Body of pancreas (tissue), 4 donors: ENCODE measurements at regions not wholly inside any gene's neighbourhood (a gene's known extent, or its start where the extent isn't known, plus 50 kb on each side); places are given as distances from the start of the nearest gene placed in this dataset.

ENCODE experiments used
- ATAC-seq: fragments of 150-250 bp; one replicate; pipeline ENCODE4 v1.9.1; 2016
- DNase-seq, 4 donors: peaks; one replicate each; pipeline ENCODE4 v3.0.0-alpha.2; 2019
- H3K27ac ChIP-seq, 4 donors: fragments of 200-600 bp; sonication (generic); 1 replicate in 3 of 4; 2 replicates in 1 of 4; pipeline versions ENCODE4 v1.5.1 to v1.6.1; 2016 to 2019; ENCODE audit warnings: mild to moderate bottlenecking in 1 of 4, mixed read lengths in 1 of 4, moderate library complexity in 1 of 4
- H3K27me3 ChIP-seq, 2 donors: fragments of 200-600 bp; sonication (generic); one replicate each; pipeline ENCODE4 v1.6.0; 2016; ENCODE audit warnings: mild to moderate bottlenecking in 1 of 2
- H3K36me3 ChIP-seq, 2 donors: fragments of 200-600 bp; sonication (generic); replicated peaks in 1 of 2; 2 replicates each; pipeline ENCODE4 v1.5.1; 2016; ENCODE audit warnings: low read depth in 2 of 2; ENCODE audit not compliant: insufficient read depth in 1 of 2
- H3K4me1 ChIP-seq: fragments of 200-600 bp; sonication (generic); one replicate; pipeline ENCODE4 v1.6.0; 2016
- H3K4me3 ChIP-seq, 2 donors: fragments of 200-600 bp; sonication (generic); 1 replicate in 1 of 2; 2 replicates in 1 of 2; pipeline ENCODE4 v1.5.1; 2016 to 2019
- H3K9me3 ChIP-seq, 3 donors: fragments of 200-600 bp; sonication (generic); 1 replicate in 2 of 3; 2 replicates in 1 of 3; pipeline ENCODE4 v1.5.1; 2016
- CTCF ChIP-seq, 7 experiments: fragments of 450-650 bp in 4 of 7; fragments of 200-600 bp in 3 of 7; sonication (generic) in 3 of 7; IDR thresholded peaks; one replicate each; pipeline ENCODE4 v1.5.1; 2016 to 2019; ENCODE audit warnings: antibody characterized with exemption in 7 of 7
- POLR2A ChIP-seq, 3 donors: fragments of 450-650 bp; IDR thresholded peaks; one replicate each; pipeline ENCODE4 v1.6.1; 2016; ENCODE audit warnings: antibody characterized with exemption in 3 of 3, mild to moderate bottlenecking in 2 of 3
- WGBS, 2 donors: methylation state at CpG; one replicate each; pipeline ENCODE4 v1.1.5; 2017; 5-methylcytosine and 5-hydroxymethylcytosine counted together
- intact Hi-C: fragments of 100-400 bp; cut with DNase I; formaldehyde crosslinking; loops from one replicate; pipeline ENCODE4 v1.15.1; 2023

- intact Hi-C loops: no loop called here
- DNase-seq (peak in 2 of 4 donors; percentile 10 to 34), ATAC-seq (no peak)
- Histone ChIP-seq H3K27me3 (no peaks in the 10 kb centered on the region), H3K36me3 (no peaks in the 10 kb centered on the region), H3K27ac (no peak overlapping the region), H3K9me3 (no peaks in the 10 kb centered on the region), H3K4me1 (peaks cover 7% of the 10 kb centered on the region), H3K4me3 (no peak overlapping the region)
- 41 to 55% methylated on average over 5 to 7 of the region's 7 CpGs for WGBS, 2 donors
- TF ChIP-seq POLR2A (IDR thresholded peaks at IDR 0.05) (no peak), CTCF (IDR thresholded peaks at IDR 0.05) (no peak)
These were observed 107.4 kb upstream of the MED13L start for GRCh38 chr12:116384691-116385485.

GRCh38 chr12:116385486-116386217 lies 108.2 kb upstream of the MED13L start:
- H3K27ac ChIP-seq: no peak overlapping the region
- H3K4me1 ChIP-seq: peaks cover 15% of the 10 kb centered on the region
- intact Hi-C loops: no loop called here
- no peaks in the 10 kb centered on the region for H3K36me3 ChIP-seq
- no peaks in the 10 kb centered on the region for H3K9me3 ChIP-seq
- no peak for TF ChIP-seq POLR2A (IDR thresholded peaks at IDR 0.05)
- no peak for TF ChIP-seq CTCF (IDR thresholded peaks at IDR 0.05)
- H3K27me3 ChIP-seq: no peaks in the 10 kb centered on the region
- ATAC-seq (no peak), DNase-seq (no peak)
- no peak overlapping the region for H3K4me3 ChIP-seq
- 78 to 83% methylated on average over 17 to 21 of the region's 21 CpGs for WGBS, 2 donors

- no peaks in the 10 kb centered on the region for H3K9me3 ChIP-seq
- DNase-seq: no peak
- no peaks in the 10 kb centered on the region for H3K36me3 ChIP-seq
- no peak for ATAC-seq
- no peaks in the 10 kb centered on the region for H3K27me3 ChIP-seq
- intact Hi-C loops: no loop called here
- TF ChIP-seq POLR2A (IDR thresholded peaks at IDR 0.05): no peak
- no peak for TF ChIP-seq CTCF (IDR thresholded peaks at IDR 0.05)
- H3K4me1 ChIP-seq: peaks cover 19% of the 10 kb centered on the region
- H3K4me3 ChIP-seq: no peak overlapping the region
- WGBS, 2 donors: 58 to 69% methylated on average over 6 of the region's 6 CpGs
- peak overlapping the region in 1 of 4 donors; percentile 74 for H3K27ac ChIP-seq
These were observed 111.8 kb upstream of the MED13L start for GRCh38 chr12:116389326-116389725.

GRCh38 chr12:116389990-116390389 lies 112.5 kb upstream of the MED13L start:
- intact Hi-C loops: no loop called here
- H3K9me3 ChIP-seq: no peaks in the 10 kb centered on the region
- peaks cover 15% of the 10 kb centered on the region for H3K4me1 ChIP-seq
- DNase-seq (peak in 1 of 4 donors; percentile 40), ATAC-seq (peak; percentile 49)
- WGBS, 2 donors: 27 to 38% methylated on average over 5 of the region's 5 CpGs
- no peak overlapping the region for H3K4me3 ChIP-seq
- H3K27ac ChIP-seq: peak overlapping the region in 1 of 4 donors; percentile 74
- TF ChIP-seq POLR2A (IDR thresholded peaks at IDR 0.05) (no peak), CTCF (IDR thresholded peaks at IDR 0.05) (no peak)
- no peaks in the 10 kb centered on the region for H3K36me3 ChIP-seq
- H3K27me3 ChIP-seq: no peaks in the 10 kb centered on the region
